Left ventricle myocardium inferior (tissue), 1 donor: ENCODE measurements at regions not wholly inside any gene's neighbourhood (a gene's known extent, or its start where the extent isn't known, plus 50 kb on each side); places are given as distances from the start of the nearest gene placed in this dataset.

Source experiments
- DNase-seq: peaks from one replicate; pipeline ENCODE4 v3.0.0-alpha.2; 2020
- H3K27ac ChIP-seq: fragments of 200-600 bp; replicated peaks from 2 replicates; pipeline ENCODE4 v1.8.0; 2021
- H3K27me3 ChIP-seq: fragments of 200-600 bp; 2 replicates; pipeline ENCODE4 v1.8.0; 2021; ENCODE audit warnings: low read depth
- H3K36me3 ChIP-seq: fragments of 200-600 bp; 2 replicates; pipeline ENCODE4 v1.8.0; 2021
- H3K4me1 ChIP-seq: fragments of 200-600 bp; 2 replicates; pipeline ENCODE4 v1.8.0; 2021
- H3K4me3 ChIP-seq: fragments of 200-600 bp; 2 replicates; pipeline ENCODE4 v1.8.0; 2021; ENCODE audit warnings: mild to moderate bottlenecking, moderate library complexity
- H3K9me3 ChIP-seq: fragments of 200-600 bp; replicated peaks from 2 replicates; pipeline ENCODE4 v1.8.0; 2021
- CTCF ChIP-seq: fragments of 200-600 bp; IDR thresholded peaks from 2 replicates; pipeline ENCODE4 v1.8.0; 2021; ENCODE audit warnings: antibody characterized with exemption, mild to moderate bottlenecking, borderline replicate concordance
- intact Hi-C: fragments of 100-400 bp; cut with micrococcal nuclease; formaldehyde crosslinking; loops from one replicate; pipeline ENCODE4 v1.11.0; 2022
- donor health status: DM: no; HTN: yes; CAD: no; lungs with severe emphysema.

DNA sequence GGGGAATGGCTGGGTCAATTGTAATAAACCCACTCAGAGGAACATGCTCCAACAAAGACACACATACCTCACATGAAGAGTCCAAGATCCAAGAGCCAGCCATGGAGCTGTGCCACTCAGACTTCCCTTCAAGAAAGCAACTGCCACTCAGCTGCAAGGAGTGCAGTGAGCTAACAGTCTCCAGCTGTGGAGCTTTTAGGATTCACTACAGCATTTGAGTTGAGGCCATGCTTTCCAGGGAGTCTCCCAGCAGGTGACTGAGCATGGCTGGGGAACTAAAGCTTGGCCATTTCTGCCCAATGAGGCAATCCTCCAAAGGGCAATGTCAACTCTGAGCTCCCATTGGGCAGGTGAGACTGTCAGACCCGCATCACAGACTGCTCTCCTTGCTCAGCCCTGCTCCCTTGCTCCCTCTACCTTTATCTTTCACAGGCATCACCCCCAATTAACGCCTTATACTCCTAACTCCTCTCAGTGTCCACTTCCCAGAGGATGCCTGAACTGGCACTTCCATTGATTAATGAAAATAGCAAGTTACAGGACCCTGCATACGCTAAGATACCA, 165.3 kb upstream of the CTNNB1 start:
- H3K4me3 ChIP-seq = no peak overlapping the region
- no peak for DNase-seq
- intact Hi-C loops = no loop called here
- H3K9me3 ChIP-seq = no peaks in the 10 kb centered on the region
- TF ChIP-seq CTCF = no peak
- peaks cover 7% of the 10 kb centered on the region for H3K4me1 ChIP-seq
- H3K27ac ChIP-seq = no peak overlapping the region
- no peaks in the 10 kb centered on the region for H3K27me3 ChIP-seq
- H3K36me3 ChIP-seq = no peaks in the 10 kb centered on the region

DNA sequence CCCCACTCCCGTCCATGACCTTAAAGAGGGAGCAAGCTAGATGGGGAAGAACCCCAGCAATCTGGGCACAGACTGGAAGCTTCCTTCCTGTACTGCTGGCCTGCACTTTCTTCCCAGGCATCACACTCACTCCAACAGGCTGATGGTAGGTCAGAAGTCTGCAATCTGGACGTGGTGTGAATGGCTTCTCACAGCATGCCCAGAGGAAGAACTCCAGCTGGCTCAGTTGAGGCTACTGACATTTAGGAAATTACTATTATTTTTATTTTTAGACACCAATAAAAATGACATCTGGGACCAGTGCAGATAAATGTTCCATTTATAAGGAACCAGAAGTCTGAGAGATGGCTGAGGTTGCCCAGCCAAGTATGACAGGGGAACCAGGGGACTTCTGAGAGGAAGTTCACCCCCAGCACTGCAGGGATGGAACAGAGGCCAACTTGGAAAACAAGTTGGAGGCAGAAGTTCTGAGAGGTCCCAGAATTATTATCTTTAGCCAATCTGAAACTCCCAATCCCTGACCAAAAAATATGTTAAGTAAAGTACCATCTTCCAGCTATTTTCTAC, 163.8 kb upstream of the CTNNB1 start:
- no peaks in the 10 kb centered on the region for H3K27me3 ChIP-seq
- no peaks in the 10 kb centered on the region for H3K9me3 ChIP-seq
- H3K4me3 ChIP-seq = no peak overlapping the region
- H3K36me3 ChIP-seq = no peaks in the 10 kb centered on the region
- no peak for DNase-seq
- no peak overlapping the region for H3K27ac ChIP-seq
- H3K4me1 ChIP-seq = peaks cover 7% of the 10 kb centered on the region
- TF ChIP-seq CTCF = no peak
- intact Hi-C loops = no loop called here

- no peak overlapping the region for H3K4me3 ChIP-seq
- no peaks in the 10 kb centered on the region for H3K27me3 ChIP-seq
- intact Hi-C loops = no loop called here
- no peaks in the 10 kb centered on the region for H3K9me3 ChIP-seq
- H3K4me1 ChIP-seq = peaks cover 18% of the 10 kb centered on the region
- H3K27ac ChIP-seq = no peak overlapping the region
- no peak for DNase-seq
- no peaks in the 10 kb centered on the region for H3K36me3 ChIP-seq
- TF ChIP-seq CTCF = no peak
Observed at GRCh38 chr3:41037651-41038334, 161.5 kb upstream of the CTNNB1 start.

DNA sequence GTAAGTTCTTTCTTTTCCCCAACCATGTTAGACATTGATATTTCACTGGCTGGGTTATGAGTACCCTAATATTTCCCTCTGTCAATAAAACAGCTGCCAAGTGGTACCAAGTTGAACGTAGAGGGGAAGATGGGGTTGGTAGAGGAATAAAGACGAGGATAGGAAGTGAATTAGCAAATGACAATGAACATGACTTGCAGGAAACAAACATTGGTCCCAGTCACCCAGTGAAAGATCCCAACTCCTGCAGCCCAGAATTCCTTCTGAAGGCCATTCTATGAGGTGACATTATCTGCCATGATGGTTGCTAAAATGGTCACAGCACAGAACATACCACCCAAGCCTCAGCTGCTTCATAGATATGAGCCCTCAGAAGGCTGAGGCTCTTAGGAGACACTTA, 159.0 kb upstream of the CTNNB1 start:
- H3K27me3 ChIP-seq = no peaks in the 10 kb centered on the region
- H3K4me1 ChIP-seq = peaks cover 12% of the 10 kb centered on the region
- no peaks in the 10 kb centered on the region for H3K9me3 ChIP-seq
- no peak for TF ChIP-seq CTCF
- no peak overlapping the region for H3K27ac ChIP-seq
- no peaks in the 10 kb centered on the region for H3K36me3 ChIP-seq
- intact Hi-C loops = no loop called here
- no peak for DNase-seq
- no peak overlapping the region for H3K4me3 ChIP-seq

GRCh38 chr3:41041462-41041861, 157.8 kb upstream of the CTNNB1 start:
- Histone ChIP-seq H3K27ac (no peak overlapping the region), H3K27me3 (no peaks in the 10 kb centered on the region), H3K4me3 (no peak overlapping the region), H3K4me1 (peaks cover 11% of the 10 kb centered on the region), H3K36me3 (no peaks in the 10 kb centered on the region), H3K9me3 (no peaks in the 10 kb centered on the region)
- TF ChIP-seq CTCF = no peak
- no peak for DNase-seq
- intact Hi-C loops = no loop called here
